ENCODE measurements at regions not wholly inside any gene's neighbourhood (a gene's known extent, or its start where the extent isn't known, plus 50 kb on each side); places are given as distances from the start of the nearest gene placed in this dataset.

- TF ChIP-seq EZH2 (IDR thresholded peaks at IDR 0.05; ENCODE audit: borderline replicate concordance, low read length) (no peak), CTCF (IDR thresholded peaks at IDR 0.05; ENCODE audit: low read length) (no peak)
These were observed 317.1 kb downstream of the ANXA1 start for GRCh38 chr9:73468716-73469115.
